WTC11 (cell line): ENCODE measurements at regions not wholly inside any gene's neighbourhood (a gene's known extent, or its start where the extent isn't known, plus 50 kb on each side); places are given as distances from the start of the nearest gene placed in this dataset.

Experiments
- ATAC-seq: fragments of 200-7000 bp; cut with Tn5 transposase; 2 replicates; pipeline ENCODE4 v1.10.0; 2021; ENCODE audit warnings: mild to moderate bottlenecking, moderate library complexity
- CTCF ChIA-PET: fragments of 300-600 bp; sonication (Branson Sonifier 250); formaldehyde crosslinking; loops from one replicate; lab custom pipeline; 2021; ENCODE audit warnings: antibody characterized with exemption; lab: Charles Lee
- POLR2A ChIA-PET: fragments of 350-600 bp; sonication (Branson Sonifier 250); formaldehyde crosslinking; loops from one replicate; lab custom pipeline; 2021; ENCODE audit warnings: antibody characterized with exemption; lab: Charles Lee
- DNase-seq: peaks from one replicate; pipeline ENCODE4 v3.0.0; 2021; ENCODE audit warnings: low spot score
- H3K27ac Mint-ChIP-seq: 2 replicates; pipeline ENCODE4 v1.8.0; 2021; ENCODE audit warnings: mixed read lengths
- H3K27me3 Mint-ChIP-seq: 2 replicates; pipeline ENCODE4 v1.8.0; 2021; ENCODE audit warnings: low read depth, mild to moderate bottlenecking, moderate library complexity, mixed read lengths
- H3K36me3 Mint-ChIP-seq: 2 replicates; pipeline ENCODE4 v1.8.0; 2021; ENCODE audit warnings: mixed read lengths
- H3K4me1 Mint-ChIP-seq: 2 replicates; pipeline ENCODE4 v1.8.0; 2022; ENCODE audit warnings: mixed read lengths
- H3K4me3 Mint-ChIP-seq: 2 replicates; pipeline ENCODE4 v1.8.0; 2021; ENCODE audit warnings: mild to moderate bottlenecking, moderate library complexity, mixed read lengths
- H3K9me3 Mint-ChIP-seq: 2 replicates; pipeline ENCODE4 v1.8.0; 2021; ENCODE audit warnings: mixed read lengths
- ATF2 ChIP-seq: sonication (generic); formaldehyde crosslinking; IDR thresholded peaks from 2 replicates; pipeline ENCODE4 v1.8.1; 2022; ENCODE audit warnings: low read depth, missing genetic modification reagents, borderline replicate concordance
- FOXP1 ChIP-seq: sonication (generic); formaldehyde crosslinking; IDR thresholded peaks from 2 replicates; pipeline ENCODE4 v1.8.0; 2022; ENCODE audit warnings: missing genetic modification reagents, mild to moderate bottlenecking, moderate library complexity, borderline replicate concordance
- FOXP4 ChIP-seq: sonication (generic); formaldehyde crosslinking; IDR thresholded peaks from 2 replicates; pipeline ENCODE4 v1.8.0; 2022; ENCODE audit warnings: mild to moderate bottlenecking, missing genetic modification reagents
- GABPB1 ChIP-seq: sonication (generic); formaldehyde crosslinking; IDR thresholded peaks from 2 replicates; pipeline ENCODE4 v1.8.1; 2023; ENCODE audit warnings: mild to moderate bottlenecking, missing genetic modification reagents
- GTF2I ChIP-seq: fragments of 250-450 bp; sonication (Bioruptor Pico); conservative IDR thresholded peaks from 2 replicates; pipeline ENCODE4 v1.4.0; 2021; ENCODE audit warnings: mild to moderate bottlenecking
- HMGA2 ChIP-seq: fragments of 250-450 bp; sonication (Bioruptor Pico); IDR thresholded peaks from 2 replicates; pipeline ENCODE4 v1.4.0; 2021; ENCODE audit warnings: mild to moderate bottlenecking, moderate library complexity
- IRF2 ChIP-seq: sonication (generic); formaldehyde crosslinking; IDR thresholded peaks from 2 replicates; pipeline ENCODE4 v1.8.0; 2022; ENCODE audit warnings: low read depth, missing genetic modification reagents, borderline replicate concordance
- NFATC4 ChIP-seq: fragments of 250-450 bp; sonication (Bioruptor Pico); IDR thresholded peaks from 2 replicates; pipeline ENCODE4 v1.9.0; 2021; ENCODE audit warnings: mild to moderate bottlenecking
- NFYB ChIP-seq: sonication (generic); formaldehyde crosslinking; conservative IDR thresholded peaks from 2 replicates; pipeline ENCODE4 v1.8.0; 2022; ENCODE audit warnings: low read depth, missing genetic modification reagents
- NR2C2 ChIP-seq: sonication (generic); formaldehyde crosslinking; IDR thresholded peaks from 2 replicates; pipeline ENCODE4 v1.8.0; 2022; ENCODE audit warnings: mild to moderate bottlenecking, missing genetic modification reagents
- OVOL2 ChIP-seq: fragments of 250-450 bp; sonication (Bioruptor Pico); IDR thresholded peaks from 2 replicates; pipeline ENCODE4 v1.9.0; 2021; ENCODE audit warnings: mild to moderate bottlenecking, borderline replicate concordance
- RELA ChIP-seq: sonication (generic); formaldehyde crosslinking; IDR thresholded peaks from 2 replicates; pipeline ENCODE4 v1.8.1; 2022; ENCODE audit warnings: missing genetic modification reagents, mild to moderate bottlenecking, borderline replicate concordance
- SP1 ChIP-seq: sonication (generic); formaldehyde crosslinking; conservative IDR thresholded peaks from 2 replicates; pipeline ENCODE4 v1.8.1; 2022; ENCODE audit warnings: missing genetic modification reagents
- ZNF671 ChIP-seq: fragments of 250-450 bp; sonication (Bioruptor Pico); IDR thresholded peaks from 2 replicates; pipeline ENCODE4 v1.8.0; 2021; ENCODE audit warnings: mild to moderate bottlenecking
- TF ChIP-seq, protein P1 (sequence below): sonication (generic); formaldehyde crosslinking; IDR thresholded peaks from 2 replicates; pipeline ENCODE4 v1.8.1; 2023; ENCODE audit warnings: mild to moderate bottlenecking, missing genetic modification reagents, moderate library complexity
- TF ChIP-seq, protein P2 (sequence below): sonication (generic); formaldehyde crosslinking; IDR thresholded peaks from 2 replicates; pipeline ENCODE4 v1.8.1; 2023; ENCODE audit warnings: mild to moderate bottlenecking, missing genetic modification reagents
- TF ChIP-seq, protein P3 (sequence below): sonication (generic); formaldehyde crosslinking; conservative IDR thresholded peaks from 2 replicates; pipeline ENCODE4 v1.8.1; 2023; ENCODE audit warnings: mild to moderate bottlenecking, low read depth, missing genetic modification reagents, moderate library complexity
- TF ChIP-seq, protein P4 (sequence below): sonication (generic); formaldehyde crosslinking; IDR thresholded peaks from 2 replicates; pipeline ENCODE4 v1.8.1; 2023; ENCODE audit warnings: mild to moderate bottlenecking, missing genetic modification reagents, borderline replicate concordance

GRCh38 chr3:40852712-40853111 is 328.0 kb downstream of the ZNF621 start:
- H3K27ac Mint-ChIP-seq, result no peak overlapping the region
- no peaks in the 10 kb centered on the region for H3K9me3 Mint-ChIP-seq
- ChIA-PET CTCF (no interaction called here), POLR2A (no interaction called here)
- no peaks in the 10 kb centered on the region for H3K27me3 Mint-ChIP-seq
- no peak overlapping the region for H3K4me3 Mint-ChIP-seq
- no peak for DNase-seq
- TF ChIP-seq ATF2 (CRISPR knock-in tag) (no peak), ZNF671 (no peak), FOXP4 (CRISPR knock-in tag) (no peak), GABPB1 (CRISPR knock-in tag) (no peak), OVOL2 (CRISPR knock-in tag) (no peak), RELA (no peak), NFYB (no peak), HMGA2 (CRISPR knock-in tag) (no peak), FOXP1 (CRISPR knock-in tag) (no peak), NR2C2 (CRISPR knock-in tag) (no peak), NFATC4 (CRISPR knock-in tag) (no peak), GTF2I (no peak), SP1 (CRISPR knock-in tag) (no peak), IRF2 (CRISPR knock-in tag) (no peak)
- TF ChIP-seq, protein P1, sequence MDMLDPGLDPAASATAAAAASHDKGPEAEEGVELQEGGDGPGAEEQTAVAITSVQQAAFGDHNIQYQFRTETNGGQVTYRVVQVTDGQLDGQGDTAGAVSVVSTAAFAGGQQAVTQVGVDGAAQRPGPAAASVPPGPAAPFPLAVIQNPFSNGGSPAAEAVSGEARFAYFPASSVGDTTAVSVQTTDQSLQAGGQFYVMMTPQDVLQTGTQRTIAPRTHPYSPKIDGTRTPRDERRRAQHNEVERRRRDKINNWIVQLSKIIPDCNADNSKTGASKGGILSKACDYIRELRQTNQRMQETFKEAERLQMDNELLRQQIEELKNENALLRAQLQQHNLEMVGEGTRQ (CRISPR knock-in tag), result no peak
- TF ChIP-seq, protein P2, sequence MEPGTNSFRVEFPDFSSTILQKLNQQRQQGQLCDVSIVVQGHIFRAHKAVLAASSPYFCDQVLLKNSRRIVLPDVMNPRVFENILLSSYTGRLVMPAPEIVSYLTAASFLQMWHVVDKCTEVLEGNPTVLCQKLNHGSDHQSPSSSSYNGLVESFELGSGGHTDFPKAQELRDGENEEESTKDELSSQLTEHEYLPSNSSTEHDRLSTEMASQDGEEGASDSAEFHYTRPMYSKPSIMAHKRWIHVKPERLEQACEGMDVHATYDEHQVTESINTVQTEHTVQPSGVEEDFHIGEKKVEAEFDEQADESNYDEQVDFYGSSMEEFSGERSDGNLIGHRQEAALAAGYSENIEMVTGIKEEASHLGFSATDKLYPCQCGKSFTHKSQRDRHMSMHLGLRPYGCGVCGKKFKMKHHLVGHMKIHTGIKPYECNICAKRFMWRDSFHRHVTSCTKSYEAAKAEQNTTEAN (CRISPR knock-in tag), result no peak
- TF ChIP-seq, protein P3, sequence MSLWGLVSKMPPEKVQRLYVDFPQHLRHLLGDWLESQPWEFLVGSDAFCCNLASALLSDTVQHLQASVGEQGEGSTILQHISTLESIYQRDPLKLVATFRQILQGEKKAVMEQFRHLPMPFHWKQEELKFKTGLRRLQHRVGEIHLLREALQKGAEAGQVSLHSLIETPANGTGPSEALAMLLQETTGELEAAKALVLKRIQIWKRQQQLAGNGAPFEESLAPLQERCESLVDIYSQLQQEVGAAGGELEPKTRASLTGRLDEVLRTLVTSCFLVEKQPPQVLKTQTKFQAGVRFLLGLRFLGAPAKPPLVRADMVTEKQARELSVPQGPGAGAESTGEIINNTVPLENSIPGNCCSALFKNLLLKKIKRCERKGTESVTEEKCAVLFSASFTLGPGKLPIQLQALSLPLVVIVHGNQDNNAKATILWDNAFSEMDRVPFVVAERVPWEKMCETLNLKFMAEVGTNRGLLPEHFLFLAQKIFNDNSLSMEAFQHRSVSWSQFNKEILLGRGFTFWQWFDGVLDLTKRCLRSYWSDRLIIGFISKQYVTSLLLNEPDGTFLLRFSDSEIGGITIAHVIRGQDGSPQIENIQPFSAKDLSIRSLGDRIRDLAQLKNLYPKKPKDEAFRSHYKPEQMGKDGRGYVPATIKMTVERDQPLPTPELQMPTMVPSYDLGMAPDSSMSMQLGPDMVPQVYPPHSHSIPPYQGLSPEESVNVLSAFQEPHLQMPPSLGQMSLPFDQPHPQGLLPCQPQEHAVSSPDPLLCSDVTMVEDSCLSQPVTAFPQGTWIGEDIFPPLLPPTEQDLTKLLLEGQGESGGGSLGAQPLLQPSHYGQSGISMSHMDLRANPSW (CRISPR knock-in tag), result no peak
- TF ChIP-seq, protein P4, sequence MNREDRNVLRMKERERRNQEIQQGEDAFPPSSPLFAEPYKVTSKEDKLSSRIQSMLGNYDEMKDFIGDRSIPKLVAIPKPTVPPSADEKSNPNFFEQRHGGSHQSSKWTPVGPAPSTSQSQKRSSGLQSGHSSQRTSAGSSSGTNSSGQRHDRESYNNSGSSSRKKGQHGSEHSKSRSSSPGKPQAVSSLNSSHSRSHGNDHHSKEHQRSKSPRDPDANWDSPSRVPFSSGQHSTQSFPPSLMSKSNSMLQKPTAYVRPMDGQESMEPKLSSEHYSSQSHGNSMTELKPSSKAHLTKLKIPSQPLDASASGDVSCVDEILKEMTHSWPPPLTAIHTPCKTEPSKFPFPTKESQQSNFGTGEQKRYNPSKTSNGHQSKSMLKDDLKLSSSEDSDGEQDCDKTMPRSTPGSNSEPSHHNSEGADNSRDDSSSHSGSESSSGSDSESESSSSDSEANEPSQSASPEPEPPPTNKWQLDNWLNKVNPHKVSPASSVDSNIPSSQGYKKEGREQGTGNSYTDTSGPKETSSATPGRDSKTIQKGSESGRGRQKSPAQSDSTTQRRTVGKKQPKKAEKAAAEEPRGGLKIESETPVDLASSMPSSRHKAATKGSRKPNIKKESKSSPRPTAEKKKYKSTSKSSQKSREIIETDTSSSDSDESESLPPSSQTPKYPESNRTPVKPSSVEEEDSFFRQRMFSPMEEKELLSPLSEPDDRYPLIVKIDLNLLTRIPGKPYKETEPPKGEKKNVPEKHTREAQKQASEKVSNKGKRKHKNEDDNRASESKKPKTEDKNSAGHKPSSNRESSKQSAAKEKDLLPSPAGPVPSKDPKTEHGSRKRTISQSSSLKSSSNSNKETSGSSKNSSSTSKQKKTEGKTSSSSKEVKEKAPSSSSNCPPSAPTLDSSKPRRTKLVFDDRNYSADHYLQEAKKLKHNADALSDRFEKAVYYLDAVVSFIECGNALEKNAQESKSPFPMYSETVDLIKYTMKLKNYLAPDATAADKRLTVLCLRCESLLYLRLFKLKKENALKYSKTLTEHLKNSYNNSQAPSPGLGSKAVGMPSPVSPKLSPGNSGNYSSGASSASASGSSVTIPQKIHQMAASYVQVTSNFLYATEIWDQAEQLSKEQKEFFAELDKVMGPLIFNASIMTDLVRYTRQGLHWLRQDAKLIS (CRISPR knock-in tag), result no peak
- no peaks in the 10 kb centered on the region for H3K36me3 Mint-ChIP-seq
- peaks cover 10% of the 10 kb centered on the region for H3K4me1 Mint-ChIP-seq
- ATAC-seq, result no peak
